Nucleus accumbens (tissue), 56 donors: ENCODE measurements at regions not wholly inside any gene's neighbourhood (a gene's known extent, or its start where the extent isn't known, plus 50 kb on each side); places are given as distances from the start of the nearest gene placed in this dataset.
"Not testable (repeated sequence)": the region's sequence is repeated elsewhere in the genome, so short reads cannot be mapped to it uniquely, and the experiment has no call there.

Experiments
- DNase-seq, 56 donors: peaks; one replicate each; lab custom pipeline; 2025; lab: John Stamatoyannopoulos, UW

DNA sequence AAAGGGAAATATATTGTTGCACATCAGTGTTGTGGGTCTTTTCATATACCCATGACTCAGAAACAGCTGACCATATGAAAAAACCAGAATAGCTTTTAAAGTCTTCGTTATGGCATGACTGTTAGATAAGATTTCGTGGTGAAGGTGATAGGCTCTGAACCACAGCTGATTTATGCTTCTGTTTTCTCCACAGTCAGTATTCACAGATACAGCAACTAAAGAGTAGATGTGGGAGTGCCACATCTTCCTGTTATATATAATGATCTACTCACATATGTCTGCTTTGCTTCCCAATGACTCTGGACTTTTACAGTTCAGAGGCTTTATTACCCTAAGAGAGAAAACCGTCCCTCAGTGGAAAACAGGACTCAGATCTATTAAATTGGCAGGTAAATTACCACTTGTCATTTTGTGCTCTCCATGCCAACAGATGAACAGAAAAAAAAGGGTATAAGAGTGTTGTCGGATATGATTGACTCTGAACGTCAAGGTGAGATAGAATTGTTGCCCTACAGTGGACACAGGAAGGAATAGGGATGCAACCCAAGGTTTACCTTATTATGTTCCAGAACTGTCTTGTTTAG, 1037.1 kb downstream of the GALC start:
- no peak for DNase-seq

DNA sequence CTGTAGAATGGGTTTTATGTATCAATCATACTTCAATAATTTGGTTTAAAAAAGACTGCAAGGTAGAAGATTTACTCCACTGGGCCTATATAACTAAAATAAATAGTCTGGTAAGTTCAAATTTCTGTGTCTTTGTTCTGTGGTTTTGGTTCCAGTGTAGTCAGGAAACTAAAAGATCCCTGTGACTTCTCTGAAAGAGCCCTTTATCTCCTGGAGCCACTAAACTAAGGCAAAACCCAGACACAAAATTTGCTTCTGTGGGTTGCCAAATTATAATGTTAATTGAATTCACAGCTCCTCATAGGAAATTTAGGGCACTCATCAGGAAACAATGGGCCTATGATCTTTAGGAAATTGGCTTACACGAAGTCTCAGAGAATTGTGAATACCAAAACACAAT, 1038.4 kb downstream of the GALC start:
- no peak for DNase-seq

DNA sequence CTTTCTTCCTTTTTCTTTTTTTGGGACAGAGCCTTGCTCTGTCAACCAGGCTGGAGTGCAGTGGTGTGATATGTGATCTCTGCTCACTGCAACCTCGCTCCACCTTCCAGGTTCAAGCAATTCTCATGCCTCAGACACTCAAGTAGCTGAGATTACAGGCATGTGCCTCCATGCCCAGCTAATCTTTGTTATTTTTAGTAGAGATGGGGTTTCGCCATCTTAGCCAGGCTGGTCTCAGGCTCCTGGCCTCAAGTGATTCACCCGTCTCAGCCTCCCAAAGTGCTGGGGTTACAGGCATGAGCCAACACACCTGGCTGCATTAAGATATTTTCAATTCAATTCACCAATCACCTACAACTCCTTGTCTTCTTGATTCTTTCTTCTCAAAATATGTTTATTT, 1046.5 kb downstream of the GALC start:
- DNase-seq = no peak

DNA sequence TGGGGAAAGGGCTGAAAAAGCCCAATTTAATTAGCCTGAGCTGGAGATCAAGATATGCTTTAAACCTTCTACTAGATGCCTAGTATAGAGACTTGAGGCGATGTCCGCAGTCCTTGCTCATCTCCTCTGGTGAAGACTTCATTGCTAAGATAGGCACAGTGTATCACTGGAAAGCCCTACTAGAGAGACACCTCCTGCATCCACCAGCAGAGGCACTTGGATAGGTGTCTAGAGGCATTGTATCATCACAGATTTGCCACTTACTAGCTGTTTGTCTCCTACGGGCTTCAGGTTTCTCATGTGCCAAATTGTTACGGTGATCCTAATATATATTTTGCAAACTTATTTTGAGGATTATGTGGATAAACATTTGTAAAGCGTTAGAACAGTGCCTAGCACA, 1048.5 kb downstream of the GALC start:
- DNase-seq = no peak

DNA sequence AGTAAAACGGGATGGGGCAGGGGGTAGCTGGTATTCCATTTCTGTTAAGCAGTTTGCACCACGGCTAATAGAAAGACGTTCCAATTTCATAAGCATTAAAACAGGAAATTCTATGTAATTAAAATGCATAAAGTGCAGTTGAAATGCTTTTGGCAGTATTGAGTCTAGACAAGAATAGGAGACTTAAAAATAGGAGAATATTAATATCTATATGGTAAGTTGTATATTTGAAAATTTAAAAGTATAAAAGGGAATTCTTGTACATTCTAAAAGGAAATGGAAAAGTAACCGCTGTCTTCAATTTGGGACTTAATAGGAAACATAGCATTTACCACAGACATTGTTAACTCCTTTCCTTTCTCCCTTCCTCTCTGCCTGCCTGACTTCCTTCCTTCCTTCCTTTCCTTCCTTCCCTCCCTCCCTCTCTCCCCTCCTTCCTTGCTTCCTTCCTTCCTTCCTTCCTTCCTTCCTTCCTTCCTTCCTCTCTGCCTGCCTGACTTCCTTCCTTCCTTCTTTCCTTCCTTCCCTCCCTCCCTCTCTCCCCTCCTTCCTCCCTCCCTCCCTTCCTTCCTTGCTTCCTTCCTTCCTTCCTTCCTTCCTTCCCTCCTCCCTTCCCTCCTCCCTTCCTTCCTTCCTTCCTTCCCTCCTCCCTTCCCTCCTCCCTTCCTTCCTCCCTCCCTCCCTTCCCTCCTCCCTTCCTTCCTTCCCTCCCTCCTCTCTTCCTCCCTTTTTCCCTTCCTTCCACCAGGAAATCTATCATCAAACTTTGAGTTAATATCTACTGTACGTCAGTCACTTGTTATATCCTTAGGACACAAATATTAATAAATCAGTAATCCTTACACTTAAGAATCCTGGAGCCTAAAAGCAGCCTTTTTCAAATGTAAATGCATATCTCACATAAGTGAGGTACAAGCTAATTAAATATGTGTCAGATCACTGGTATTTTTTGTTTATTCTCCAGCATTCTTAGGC, 1049.3 kb downstream of the GALC start:
- DNase-seq = no peak

DNA sequence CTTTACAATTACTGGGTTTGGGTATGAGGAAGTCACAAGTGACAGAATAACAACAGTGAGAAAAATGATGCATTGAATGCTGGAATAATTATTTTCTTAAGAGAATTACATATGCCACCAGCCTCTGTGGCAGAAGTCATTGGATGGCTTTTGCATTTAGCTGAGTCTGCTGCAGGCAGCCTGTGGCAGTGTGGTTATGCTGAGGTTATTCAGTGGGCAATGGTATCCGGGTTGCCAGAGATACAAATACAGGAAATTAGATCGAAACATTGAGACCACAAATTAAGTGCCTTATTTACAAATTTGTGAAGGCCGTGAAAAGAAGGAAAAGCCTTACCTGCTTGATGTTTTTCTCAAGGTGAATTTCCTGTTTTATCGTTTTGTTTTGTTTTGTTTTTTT, 1050.0 kb downstream of the GALC start:
- DNase-seq = no peak

DNA sequence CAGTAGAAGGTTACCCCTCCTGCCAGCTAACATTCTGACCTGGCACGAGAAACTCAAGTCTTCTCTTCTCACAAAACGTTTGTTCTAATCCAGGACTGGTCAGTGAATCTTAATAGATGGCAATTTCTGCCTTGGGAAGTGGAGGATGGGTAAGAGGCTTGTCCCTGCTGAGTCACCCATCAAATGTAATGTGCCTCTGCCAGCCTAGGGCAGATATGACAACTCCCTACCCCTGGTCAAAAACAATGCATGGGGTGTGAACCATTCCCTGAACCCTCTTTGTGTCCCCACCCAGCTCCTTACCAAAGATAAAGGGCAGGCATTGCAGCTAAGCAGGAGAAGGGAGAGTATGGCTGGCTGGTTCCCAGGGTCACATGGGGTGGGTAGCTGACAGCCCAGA, 1052.9 kb downstream of the GALC start:
- no peak for DNase-seq

DNA sequence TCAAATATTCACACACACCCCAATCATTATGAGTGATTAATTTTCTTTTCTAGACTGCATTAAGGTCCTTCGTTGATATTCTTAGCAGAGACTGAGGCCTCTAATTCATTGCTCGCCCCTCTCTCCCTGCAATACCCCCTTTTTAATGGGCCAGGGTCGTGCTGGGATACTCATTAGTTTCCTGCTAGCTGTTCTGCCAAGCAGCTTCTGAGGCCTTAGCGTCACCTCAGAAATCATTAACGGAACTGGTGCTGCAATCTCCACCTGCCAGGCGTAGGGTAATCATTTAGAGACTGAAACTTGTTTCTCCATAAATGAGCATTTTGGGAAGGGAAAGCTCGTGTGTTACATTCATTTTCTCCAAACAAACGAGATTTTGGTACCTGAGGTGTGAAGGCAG, 1054.7 kb downstream of the GALC start:
- DNase-seq = no peak

DNA sequence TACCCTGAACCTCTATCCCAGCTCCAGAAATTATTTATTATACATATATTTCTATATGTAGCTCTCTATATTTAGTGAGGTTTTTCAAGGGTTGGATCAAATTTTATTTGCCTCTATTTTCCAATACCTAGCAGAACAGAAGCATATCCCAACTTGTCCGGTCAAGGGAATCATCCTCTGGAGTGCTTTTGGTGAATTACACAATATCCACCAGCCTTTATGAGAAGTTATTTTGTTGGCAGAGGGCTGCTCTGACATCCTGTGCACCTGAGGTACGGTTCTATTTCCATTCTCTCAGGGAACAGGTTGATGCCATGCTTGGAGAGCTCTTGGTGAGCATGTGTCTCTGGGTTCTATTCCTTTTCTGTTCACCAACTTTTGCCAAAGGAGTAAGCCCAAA, 1056.4 kb downstream of the GALC start:
- no peak for DNase-seq

DNA sequence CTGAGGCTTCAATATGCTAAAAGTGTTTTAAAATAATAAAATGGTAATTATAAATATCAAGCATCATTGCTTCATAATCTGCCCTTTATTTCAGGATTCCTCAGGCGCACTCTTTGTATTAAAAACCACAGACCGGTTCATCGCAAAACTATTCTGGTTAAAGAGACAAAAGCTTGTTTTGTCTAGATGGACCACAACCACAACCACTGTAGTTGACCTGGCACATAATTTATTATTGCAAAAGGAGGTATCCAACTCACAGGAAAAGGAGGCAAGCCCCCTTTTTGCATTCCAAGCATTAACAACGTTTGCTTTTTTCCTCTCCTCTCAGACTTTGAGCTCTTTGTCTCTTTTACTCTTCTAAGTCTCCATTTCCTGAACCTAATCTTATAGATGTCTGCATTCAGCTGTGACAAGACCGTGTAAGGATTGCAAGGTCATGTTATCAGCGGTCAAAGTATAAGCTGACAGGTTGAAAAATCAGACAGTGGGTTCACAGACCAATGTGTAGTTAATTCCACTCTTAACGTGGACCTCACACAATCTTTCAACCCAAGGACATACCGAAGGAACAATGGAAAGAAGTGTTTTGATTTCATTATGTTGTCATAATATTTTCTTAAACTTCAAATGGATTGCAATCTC, 1057.6 kb downstream of the GALC start:
- DNase-seq = no peak

DNA sequence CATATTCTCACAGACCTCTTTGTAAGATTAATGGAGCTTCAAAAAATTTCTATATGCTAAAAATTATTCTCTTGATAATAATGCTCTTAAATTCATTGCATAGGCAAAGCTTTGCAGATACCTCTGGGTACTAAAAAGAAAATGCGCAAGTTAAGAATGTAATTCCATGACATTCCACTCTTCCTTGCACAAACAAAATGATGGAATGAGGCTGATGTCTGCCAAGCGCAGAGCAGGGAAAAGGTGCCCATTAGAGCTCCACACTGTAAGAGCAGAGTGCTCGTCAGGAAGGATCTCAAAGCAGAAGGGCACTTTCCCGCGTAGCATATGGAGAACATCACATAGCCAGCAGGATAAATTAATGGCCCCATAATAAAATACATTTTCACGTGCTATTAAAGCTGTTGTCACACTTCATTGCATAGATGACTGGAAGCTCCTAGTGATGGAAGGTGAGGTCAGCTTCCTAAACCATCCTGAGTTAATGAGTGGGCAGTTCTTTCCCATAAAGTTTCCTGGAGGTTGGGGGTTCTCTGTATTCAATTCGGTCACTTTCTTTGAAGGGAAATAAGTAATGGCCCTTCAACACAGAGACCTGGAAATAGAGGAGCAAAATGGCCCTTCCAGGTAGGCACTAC, 1058.9 kb downstream of the GALC start:
- no peak for DNase-seq

DNA sequence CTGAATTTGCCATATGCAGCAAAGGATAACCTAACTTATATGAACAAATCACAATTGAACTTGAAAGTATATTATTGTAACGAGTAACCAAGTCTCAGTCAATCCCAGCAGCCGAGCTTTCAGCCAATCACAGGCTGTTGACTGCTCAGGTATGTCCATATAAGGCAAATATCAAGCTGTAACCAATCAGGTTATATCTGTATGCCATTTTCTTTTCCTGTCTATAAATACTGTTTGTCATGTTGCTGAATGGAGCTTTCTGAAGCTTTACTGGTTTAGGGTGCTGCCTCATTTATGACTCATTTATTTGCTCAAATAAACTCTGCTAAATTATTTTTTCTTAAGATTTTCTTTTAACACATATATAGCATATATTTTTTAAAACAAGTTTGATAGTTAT, 1059.5 kb downstream of the GALC start:
- no peak for DNase-seq

DNA sequence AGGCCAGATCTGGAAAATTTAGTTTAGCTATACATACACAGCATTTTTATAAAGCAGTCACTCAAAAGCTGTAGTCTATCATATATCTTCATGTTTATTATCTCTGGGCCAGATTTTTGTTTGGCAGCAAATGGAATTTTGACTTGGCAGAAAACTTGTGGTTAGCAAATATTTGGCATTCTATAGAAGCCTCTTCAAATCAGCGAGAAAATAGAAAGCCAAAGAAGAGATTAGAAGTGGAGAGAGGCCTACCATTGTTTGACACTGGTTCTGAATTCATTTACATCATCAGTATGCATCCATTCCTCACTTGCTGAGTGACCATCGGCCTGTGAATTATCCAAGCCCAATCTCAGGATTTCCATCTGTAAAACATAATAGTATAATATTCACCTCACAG, 1077.6 kb downstream of the GALC start:
- DNase-seq = no peak

DNA sequence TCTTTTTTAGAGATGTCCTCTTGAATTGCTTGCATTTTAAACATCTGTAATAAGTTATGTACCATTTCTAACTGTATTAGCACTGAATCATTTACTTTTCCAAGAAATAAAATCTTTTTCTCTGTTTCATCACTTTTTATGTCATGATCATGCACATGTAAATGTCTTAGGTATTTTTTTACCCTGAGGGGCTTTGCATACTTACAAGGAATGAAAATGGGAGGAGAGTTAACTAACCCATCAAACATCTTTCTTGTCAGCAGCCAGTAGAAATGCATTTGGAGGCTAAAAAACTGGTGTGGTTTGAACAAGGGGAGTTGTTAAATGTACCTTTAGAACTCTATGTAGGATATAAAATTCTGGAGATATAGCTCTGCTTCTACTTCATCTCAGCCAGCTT, 1080.3 kb downstream of the GALC start:
- no peak for DNase-seq

DNA sequence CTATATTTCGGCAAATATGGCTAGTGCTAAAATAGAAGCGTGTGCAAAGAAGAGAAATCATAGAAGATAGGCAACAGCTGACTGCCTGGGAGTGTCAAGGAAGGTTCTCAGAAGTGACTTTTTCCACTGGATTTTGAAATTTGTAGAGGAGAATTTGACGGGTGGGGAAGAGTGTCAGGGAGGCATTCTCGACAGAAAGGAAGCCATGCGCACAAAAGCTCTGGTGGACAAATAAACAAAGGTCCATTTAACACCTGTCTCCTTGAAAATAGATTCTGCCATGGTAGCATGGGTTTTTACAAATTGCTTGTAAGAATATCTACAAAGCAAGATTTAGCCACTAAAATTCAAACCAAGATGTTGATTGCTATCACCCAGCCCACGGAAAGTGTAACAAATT, 1081.5 kb downstream of the GALC start:
- DNase-seq = no peak

DNA sequence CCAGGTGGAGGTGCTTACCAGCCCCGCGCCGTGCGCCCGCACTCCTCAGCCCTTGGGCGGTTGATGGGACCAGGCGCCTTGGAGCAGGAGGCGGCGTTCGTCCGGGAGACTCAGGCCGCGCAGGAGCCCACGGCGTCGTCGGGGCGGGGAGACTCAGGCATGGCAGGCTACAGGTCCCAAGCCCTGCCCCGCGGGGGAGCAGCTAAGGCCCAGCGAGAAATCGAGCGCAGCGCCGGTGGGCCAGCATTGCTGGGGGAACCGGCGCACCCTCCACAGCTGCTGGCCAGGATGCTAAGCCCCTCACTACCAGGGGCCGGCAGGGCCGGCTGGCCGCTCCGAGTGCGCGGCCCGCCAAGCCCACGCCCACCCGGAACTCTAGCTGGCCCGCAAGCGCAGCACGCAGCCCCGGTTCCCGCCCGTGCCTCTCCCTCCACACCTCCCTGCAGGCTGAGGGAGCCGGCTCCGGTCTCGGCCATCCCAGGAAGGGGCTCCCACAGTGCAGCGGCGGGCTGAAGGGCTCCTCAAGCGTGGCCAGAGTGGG, 1087.5 kb downstream of the GALC start:
- DNase-seq = not testable (repeated sequence)

DNA sequence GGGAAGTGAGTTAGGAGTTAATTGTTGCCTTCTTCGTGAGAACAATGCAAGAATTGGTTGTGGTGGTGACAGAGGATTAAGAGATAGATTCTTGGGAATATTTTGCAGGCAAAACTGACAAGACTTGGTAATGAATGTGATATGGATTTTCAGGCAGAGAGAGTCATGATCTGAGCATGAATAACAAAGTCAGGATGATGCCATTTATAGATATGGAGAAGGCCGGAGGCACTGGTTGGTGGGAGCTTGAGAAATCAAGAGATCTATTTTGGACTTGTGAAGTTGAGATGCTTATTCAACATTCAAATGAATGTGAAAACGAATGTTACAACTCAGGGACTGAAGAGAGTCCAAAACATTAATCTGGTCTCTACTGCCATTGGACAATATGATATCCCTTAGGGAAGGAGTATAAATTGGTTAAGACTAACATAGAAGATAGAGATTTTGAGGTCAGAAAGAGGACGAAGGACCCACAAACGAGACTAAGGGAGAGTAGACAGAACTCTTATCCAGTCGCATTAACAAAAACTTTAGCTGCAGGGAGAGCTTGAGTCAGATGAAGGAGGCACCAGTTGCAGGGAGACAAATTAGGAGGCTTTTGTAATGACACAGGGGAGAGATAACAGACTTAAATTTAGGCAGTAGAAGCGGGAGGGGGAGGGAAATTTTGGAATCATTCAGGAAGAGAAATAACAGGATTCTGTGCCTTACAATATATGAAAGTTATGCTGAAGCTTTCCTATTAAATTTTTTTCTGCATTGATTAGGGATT, 1090.6 kb downstream of the GALC start:
- DNase-seq = no peak

DNA sequence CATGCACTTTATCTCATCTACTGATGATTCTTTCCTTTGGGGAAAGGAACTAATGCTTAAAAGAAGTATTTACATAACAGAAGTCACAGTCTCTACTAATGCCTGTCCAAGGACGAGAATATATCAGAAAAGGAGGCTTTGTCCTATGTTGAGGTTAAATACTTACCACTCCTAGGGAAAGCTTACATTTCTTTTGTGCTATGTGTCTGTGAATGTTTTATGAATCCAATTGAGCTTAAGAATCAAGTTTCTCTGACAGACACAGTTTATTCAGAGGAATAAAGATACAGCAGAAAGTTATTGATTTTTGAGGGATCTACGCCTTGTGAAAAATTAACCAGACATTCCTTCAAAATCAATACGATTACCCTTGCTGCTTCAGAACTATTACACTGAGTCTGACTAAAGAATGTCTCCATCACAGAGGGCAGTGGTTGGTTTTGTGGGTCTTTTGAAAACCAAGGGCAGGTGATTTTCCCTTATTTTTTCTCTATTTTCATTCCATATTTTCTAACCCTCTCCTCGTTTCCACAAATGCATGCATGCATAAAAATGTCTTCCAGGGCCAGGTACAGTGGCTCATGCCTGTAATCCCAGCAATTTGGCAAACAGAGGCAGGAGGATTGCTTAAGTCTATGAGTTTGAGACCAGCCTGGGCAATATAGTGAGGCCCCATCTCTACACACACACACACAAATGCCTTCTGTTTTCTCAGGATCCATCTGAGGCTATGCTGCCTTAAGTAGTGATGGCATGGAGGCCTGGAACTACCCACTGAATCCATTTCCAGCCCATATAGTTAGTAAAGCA, 1095.1 kb downstream of the GALC start:
- DNase-seq = no peak

DNA sequence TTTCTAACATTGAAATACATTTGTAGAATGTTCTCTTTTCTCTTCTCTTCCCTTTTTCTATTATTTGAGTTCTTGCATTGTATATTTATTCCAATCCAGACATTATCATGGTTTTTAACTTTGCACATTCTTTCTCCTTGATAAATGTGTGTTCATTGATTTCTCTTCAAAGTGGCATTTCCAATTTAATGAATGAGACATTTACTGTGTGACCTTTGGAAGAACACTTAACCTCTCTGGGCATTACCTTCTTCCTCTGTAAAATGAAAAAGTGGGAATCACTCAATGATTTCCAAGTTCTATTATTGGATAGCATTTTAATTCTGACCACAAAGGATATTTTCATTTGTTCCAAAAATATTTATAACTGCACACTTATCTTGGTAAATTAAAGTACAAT, 1095.8 kb downstream of the GALC start:
- no peak for DNase-seq
